Activated CD4-positive, alpha-beta T cell treated with anti-CD3 and anti-CD28 coated beads, Interleukin-2, amount 50 U/mL, for 1 hour (primary cell): ENCODE measurements at regions not wholly inside any gene's neighbourhood (a gene's known extent, or its start where the extent isn't known, plus 50 kb on each side); places are given as distances from the start of the nearest gene placed in this dataset.

Experiments
- DNase-seq: peaks from one replicate; pipeline ENCODE4 v3.0.0-alpha.2; 2020

DNA sequence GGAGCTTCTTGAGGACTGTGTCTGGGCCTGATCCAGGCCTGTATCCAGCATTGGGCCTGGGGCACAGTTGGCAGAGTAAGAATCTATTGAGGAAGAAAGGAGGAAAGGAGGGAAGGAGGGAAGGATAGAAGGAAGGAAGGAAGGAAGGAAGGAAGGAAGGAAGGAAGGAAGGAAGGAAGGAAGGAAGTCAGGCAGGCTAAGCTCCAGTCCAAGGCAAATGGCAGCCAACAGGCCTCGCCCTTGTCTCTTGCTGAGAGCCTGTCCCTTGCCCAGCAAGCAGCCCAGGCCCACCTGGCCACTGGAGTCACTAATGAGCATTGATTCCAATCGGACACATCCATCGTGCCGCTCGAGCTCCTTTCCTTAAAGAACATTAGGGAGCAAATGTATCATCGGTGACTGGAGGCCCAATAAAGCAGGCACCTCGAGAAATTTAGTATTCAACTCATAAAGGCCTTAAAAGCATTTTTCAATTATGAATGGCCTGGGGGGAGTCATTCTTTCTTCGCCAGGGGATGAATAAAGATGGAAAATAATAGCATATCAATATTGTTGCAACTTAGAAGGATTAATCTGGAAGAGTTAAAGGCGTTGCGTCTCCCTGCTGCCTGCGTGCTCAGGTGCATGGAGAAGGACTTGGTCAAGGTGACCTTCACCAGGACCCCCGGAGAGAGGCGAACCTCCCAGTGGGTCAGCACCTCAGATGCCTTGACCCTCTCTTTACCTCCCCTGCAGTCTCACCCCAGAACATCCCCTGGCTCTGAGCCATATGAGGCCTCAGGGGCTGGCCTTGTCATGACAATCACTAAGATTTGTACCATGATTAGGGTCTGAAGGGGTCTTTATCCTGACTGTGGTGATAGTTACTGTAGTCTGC is 144.5 kb upstream of the RUNX3 start:
- DNase-seq, result no peak

DNA sequence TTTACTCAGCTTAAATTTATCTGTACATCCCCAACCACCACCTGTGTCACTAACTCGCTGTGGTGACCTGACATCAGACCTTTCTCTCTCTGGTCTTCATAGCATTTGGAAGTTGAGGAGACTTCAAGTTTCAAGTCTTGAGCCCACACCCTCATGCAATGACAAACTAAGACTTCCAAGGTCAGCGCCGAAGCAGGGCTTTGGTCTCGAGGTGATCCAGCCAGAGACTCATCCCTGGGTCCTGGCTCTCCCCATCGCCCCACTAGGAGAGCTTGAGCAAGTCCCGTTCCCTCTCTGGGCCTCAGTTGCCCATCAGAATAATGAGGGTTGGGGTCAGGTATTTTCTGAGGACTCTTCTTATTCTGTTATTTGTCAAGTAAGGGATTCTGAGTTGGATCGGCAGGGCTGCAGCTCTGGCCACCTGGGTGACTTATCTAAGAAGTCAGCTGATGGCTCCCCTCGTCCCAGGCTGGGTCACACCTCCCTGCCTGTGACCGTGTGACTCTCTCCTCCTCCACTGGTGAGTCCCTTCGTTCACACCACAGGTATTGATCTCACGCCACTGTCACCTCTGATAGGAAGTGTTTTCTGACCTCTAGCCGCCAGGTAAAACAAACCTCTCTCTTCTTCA is 143.7 kb upstream of the RUNX3 start:
- DNase-seq, result no peak

DNA sequence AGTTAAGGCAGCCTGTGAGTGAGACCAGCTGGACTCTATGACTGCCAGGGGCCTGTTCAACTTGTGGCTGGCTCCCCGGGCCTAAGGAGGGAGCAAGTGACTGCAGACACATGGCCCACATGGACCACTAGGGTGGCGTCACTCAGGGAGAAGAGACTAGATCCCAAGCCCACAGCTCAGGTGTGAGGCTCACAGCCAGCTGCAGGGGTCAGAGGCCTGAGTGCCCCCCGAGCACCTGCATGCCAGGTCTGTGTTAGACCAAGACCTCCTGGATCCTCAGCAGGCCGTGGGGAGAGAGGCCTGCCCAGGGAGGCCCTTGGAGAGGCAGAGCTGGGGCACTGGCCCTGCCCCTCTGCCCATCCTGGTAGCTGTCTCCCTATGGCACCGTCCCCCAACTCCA is 142.4 kb upstream of the RUNX3 start:
- DNase-seq, result no peak

DNA sequence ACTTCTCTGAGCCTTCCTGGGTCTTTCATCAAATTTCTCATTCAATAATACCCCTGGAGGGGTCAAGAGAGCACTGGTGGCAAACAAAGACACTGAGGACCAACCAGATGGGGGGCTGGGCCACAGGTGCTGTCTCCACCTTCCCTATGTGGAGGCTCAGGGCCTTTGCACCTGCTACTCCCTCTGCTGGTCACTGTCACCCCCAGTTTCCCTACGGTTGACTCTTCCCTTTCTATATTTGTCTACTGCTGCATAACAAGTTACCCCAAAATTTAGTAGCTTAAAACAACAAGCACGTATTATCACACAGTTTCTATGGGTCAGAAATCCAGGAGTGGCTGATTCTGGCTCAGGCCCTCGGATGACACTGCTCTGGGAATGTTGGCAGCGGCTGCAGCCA is 138.8 kb upstream of the RUNX3 start:
- DNase-seq, result no peak

DNA sequence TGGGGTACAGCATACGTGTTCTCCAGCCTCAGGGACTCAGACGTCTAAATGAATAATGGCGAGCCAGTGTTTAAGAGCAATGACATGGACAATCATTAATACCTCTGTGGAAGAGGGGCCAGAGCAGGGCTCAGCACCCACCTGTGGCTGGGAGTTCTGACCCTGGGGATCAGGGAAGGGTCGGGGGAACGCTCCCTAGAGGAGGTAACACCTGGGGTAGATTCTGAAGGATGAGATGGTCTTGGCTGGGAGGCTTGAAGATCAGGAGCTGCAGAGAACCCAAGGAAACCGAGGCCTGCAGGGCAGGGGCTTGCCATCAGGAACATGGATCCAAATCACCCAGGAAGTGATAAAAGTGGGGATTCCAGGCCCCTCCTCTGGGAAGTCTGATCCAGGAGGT is 138.2 kb upstream of the RUNX3 start:
- no peak for DNase-seq

DNA sequence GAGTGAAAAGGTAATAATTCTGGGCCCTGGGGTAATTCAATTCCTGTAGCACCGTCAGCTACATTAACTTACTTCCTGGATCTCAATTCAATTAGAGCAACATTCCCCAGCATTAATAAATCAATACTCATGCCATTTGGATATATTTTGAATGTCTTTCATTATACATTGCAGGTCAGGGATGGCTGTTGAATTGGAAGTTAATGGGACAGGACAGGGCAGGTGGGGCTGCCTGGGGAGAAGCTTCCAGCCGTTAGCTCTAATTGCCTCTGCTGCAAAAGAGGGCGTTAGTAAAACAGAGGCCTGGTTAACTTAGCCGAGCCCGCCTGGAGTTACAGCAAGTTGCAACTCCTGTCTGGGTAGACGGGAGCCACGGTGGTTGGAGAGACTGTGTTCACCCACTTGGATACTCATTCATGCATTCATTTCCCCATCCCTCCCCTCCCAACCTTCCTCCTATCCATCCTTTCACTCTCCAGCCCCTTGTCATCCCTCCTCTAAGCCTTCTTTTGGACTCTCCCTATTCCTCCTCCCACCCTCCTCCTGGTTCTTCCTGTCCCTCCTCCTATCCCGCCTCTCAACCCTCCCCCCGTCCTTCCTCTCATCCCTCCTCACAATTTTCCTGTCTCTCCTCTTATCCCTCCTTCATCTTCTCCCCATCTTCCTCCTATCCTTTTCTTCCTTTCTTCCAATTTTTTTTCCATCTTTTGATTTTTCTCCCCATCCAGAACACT is 137.6 kb upstream of the RUNX3 start:
- no peak for DNase-seq

DNA sequence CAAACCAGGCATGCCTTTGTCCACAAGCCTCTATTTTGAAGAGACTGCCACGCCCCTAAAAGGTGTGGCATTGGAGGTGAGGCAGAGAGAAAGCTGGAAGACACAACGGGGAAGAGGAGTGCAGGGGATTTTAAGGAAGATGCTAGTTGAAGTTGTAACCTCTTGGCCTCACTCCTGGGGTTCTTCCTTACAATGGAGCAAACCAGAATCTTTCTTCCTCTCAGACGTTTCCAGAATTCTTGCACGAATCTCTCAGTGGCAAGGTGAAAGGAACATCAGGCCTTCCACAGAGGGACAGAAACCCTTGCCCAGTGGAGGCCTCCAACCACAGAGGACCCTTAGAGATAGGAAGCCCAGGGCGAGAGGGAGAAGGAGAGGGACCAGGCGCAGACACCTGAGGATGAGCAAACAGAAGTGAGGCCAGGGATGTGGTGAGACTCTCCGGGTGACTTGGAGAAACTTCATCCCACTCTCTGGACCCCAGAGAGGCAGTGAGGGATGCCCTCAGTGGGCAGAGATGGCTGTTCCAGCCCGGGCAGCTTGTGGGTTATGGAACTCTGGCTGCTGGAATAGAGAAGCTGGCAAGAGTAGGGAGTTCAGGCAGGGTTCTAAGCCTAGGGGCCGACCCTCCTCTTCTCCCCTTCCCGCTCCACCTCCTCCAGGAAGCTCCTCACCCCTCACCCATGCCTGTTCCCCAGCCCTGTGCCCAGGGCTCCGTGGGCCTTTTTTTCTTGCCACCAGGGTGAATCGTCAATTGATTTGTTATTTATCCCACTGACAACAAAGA is 136.8 kb upstream of the RUNX3 start:
- DNase-seq, result no peak

DNA sequence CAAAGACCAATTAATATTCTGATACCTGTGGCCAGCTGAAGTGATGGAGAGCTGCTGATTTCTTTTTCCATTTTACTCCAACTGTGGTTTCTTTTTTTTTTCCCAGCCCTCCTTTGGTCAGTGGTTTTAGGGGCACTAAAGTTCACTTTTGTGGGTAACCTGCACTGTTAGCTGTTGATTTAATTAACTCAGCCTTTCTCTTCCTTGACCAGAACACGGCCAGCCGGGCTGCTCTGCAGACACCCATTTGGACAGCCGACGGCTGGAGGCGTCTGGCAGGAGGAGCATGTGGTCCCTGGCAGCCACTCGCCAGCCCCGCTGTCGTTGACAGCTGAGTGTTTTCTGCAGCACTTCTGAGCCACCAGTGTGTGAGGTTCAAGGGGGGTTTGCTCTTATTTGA is 136.2 kb upstream of the RUNX3 start:
- no peak for DNase-seq

DNA sequence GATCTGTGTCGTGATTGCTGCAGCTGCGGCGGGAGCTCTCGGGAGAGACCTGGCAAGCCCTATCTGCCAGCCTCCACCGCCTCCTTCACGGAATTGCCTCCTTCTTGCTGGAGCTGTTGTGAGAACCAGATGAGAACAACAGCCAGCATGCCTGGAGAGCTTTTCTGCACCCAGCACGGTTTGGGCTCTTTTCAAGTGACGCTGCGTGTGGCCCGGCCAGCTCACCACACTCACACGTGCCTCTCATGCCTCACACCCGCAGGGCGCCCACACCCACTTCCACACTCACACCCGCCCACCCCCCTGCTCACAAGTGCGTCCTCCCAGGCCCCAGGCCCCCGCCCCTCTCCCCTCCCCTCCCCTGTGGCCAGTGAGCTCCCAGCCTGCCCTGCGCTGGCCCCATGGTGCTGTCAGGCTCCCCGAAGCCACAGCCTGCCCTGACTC is 135.7 kb upstream of the RUNX3 start:
- no peak for DNase-seq

DNA sequence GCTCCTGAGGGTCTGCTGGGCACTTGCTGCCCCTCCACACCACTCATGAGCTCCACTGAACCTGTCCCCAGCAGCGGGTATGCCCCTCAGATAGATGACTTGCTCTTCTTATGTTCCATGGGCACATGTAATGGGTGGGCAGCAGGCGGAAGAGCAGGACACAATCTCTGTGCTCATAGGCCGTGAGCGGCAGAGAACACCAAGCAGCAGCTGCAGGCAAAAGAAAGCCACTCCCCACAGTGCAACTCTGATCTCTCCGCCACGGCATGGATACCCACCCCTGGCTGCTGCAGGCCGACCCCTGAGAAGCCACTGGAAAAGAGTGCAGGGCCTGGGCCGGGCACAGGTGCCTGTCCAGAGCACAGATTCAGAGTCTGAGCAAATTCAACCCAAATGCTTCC is 135.2 kb upstream of the RUNX3 start:
- DNase-seq, result no peak

DNA sequence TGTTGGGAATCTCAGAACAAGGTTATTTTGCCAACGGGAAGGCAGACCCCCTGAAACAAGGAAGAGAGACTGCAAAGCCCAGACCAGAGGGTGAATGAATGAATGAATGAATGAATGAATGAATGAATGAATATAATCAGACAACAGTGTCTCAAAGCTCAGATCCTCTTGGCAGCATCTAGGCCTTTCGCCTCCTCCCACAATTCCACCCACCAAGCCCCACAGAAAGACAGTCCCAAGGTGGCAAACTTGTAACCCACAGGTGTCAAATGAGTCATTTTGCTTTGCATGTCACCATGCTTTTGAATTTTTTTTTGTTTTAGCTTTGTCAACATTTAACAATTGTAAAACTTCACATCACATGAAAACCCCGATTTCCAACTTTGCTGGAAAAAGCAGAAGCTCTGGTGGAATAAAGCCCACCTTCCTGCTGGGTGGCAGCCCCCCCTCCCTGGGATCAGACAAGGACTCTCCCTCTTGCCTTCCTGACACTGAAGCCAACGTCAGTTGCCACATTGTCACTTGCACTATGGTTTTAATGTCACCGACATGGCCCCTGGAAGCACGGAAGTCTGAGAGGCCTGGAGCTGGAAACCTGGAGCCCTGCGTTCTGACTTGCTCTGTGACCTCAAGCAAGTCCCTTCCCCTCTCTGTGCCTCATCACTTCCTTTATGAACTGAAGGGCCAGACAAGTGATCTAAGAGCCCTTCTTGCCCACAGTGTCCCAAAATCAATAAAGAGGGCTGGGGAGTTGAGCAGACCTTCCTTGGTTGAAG is 134.6 kb upstream of the RUNX3 start:
- no peak for DNase-seq

DNA sequence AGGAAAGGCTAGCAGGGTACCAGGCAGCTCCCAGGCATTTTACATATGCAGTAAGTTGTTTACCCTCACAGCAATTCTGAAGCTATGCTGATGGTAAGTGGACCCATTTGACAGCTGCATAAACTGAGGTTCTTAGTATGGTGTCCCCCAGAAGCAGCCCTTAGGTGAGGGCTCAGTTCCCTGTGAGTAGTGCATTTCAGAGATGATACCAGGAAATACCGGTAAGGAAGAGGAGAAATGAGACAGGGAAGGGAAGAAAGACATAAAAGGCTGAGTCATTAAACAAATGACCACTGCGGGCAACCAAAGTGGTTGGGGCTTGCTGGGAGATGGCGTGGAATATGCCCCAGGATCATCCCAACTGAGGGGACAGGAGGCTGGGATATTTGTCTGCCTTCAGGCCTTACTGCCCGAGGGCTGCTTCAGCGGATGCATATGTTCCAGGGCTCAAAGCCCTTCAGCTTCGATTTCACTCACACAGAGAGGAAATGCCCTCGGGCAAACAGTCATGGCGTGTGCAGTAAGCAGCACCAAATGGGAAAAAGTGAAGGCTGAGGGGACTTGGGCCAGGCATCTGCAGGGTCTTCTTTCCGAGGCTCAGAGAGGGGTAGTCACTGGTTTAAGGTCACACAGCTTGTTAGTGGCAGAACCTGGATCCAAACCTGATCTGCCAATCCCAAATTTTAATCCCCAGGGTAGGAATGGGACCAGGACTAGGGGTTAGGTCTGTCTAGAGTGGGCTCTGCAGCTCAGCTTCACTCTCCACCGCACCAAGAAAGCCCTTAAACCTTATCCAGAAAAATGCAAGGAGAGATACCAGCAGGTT is 133.7 kb upstream of the RUNX3 start:
- no peak for DNase-seq

DNA sequence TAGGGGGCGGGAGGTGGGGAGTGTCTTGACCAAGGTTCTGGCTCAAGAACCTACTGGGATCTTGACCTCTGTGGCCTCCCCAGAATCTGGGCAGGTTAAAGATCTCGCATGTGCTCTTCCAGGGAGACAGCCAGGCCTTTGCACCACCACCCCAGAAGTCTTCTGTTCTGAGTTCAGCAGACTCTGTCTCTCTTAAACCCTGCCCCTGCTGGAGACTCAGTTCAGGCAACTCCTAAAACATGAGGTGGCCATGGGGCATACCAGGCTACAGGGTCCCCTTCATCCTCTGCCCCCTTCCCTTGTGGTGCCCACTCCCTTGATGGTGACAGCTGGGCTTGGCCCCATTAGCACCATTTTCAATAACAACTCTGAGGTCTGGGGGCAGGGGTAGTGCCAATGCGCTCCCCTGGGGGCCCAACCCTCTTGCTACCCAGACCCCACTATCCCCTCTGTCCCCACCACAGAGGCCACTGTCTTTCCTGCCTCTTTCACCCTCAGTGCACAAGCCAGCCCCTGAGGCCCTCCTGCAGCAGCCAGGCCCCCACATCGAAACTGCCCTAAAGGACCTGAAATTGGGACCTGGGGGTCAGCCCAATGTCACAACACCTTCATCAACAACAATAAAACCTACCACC is 132.7 kb upstream of the RUNX3 start:
- DNase-seq, result no peak

DNA sequence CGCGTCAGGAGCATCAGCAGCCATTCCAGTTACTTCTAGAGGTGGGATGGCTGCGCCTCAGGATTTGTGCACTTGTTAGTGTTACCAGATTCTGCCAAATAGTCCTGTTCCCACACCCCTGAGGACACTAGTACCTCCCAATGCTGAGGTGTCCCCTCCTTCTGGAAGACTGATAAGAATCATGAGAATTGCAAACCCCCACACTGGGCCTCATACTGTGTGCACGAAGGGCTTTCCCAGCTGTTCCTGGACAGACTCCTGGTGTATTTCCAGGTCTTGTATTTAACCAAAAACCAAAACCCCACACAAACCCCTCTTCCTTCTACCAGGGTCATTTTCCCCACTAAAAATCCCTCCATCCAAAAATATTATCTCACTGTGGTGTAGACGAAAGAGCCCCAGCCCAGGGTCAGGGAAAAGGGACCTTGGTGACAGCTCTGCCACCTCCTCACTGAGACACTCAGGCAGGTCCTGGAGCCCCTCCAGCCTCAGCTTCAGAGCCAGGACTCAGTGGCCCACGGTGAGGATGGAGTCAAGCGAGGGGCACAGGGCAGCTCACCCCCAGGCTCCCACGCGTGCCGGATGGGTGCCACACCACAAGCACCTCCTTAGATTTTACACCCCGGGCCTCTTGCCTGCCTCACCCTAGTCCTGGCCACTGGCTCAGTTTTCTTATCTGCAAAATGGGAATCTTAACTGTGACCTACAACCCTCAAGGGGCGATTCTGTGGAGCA is 131.4 kb upstream of the RUNX3 start:
- no peak for DNase-seq

DNA sequence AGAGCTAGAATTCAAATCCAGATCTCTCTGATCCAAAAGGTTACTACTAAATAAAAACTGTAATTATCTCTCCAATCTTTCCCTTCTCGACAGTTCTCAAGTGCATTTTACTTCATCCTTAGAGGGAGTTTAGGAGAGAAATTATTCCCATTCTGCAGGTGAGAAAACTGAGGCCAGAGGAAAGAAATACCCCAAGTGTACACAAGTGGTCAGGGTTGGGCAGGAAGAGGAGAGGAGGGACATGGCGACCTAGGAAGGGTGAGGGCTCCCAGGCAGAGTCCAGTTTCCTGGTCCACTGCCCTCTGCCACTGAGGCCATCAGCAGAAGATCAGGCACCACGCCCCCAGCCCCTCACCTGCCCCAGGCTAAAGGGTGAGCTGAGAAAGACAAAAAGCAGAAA is 127.1 kb upstream of the RUNX3 start:
- no peak for DNase-seq

DNA sequence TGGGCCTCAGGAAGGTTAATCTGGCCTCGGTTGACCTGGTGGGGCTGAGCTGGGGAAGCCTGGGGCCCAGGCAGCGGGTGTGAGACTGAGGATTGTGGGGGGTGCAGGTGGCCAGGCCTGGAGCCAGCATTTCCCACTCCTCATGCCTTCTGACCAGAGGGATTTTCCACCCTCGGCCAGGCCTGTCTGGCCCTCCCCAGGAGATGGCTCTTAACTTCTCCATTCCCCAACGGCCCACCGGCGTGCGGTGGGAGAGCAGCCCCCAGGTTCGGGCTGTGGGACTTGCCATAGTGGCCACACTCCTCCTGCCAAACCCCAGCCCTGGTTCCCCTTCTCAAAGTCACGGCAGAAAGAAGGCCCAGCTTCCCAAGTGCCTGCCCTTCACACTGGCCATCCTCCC is 126.5 kb upstream of the RUNX3 start:
- DNase-seq, result no peak

DNA sequence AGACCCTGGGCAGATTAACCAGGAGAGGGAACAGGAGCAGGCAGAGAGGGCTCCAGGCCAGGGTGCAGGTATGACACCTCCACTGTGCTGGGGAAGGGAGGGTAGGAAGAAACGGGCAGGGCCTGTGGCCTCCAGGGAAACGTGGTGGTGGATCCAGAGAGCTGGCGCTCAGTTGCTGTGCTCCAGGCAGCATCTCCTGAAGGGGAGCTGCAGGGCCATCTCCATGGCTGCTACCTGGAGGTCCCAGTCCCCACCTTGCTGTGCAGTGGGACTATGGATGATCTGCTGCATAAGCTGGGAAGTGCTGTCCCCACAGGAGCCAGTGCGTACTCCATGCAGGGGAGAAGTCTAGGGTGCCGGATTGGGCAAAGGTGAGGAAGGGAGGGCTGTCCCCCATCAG is 125.9 kb upstream of the RUNX3 start:
- DNase-seq, result no peak

DNA sequence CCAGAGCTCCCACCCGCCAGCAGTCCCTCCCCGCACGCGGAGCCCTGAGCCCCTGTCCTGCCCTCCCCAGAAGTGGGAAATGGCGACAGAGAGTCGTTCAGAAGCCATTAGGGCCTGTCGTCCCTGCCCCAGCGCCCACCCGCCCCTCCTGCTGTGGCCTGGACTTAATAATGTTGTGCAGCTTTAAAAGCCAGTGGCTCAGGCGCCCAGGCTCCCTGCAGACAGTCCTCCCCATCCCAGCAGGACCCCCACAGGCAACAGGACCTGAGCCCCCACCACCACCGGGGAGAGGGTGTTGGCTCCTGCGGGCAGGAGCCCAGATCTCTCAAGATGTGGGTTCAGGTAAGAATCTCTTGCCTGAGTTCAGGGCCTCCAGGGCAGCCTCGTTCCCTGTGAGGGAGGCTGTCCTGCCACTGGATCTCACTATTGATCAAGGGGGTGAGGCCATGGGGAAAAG is 125.3 kb upstream of the RUNX3 start:
- no peak for DNase-seq

DNA sequence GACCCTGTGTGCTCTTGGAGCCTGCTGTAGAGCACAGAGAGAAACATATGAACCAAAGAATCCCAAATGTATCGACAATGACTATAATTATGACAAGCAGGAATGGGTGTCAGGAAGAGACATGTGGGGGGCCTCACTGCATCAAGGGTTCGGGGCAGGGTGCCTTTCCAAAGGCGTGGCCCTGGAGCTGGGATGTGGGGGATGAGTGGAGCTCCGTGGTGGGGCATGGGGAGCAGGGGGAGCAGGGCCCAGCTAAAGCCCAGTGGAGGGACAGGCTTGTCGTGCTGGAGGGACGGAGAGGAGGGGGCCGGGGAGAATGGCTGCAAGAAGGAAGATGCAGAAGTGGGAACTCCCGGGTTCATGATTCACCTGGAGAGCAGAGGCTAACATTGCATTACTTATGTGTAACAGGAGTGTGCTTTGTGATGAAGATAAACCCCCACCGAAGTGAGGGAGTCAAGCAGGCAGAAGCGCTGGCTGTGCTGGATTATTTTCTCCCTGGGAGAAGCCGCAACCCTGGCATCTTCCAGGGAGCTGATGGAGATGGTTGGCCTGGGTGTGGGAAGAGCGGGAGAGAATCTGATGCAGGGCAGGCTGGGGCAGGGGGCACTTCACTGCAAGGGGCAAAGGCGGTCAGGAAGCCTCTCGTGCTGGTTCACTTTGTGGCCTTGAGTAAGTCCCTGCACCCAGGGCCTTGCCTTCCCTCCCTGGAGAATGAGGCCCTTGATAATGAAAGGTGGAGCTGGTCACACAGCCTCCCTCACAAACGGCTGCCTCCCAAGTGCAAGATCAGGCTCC is 124.6 kb upstream of the RUNX3 start:
- no peak for DNase-seq
